ENCODE measurements at regions not wholly inside any gene's neighbourhood (a gene's known extent, or its start where the extent isn't known, plus 50 kb on each side); places are given as distances from the start of the nearest gene placed in this dataset.
A peak's percentile ranks its signal among the peaks of the same experiment; 100 is the strongest.

GRCh38 chr4:123585111-123585510 is 188.5 kb downstream of the SPRY1 start:
- 83% methylated on average over 2 of the region's 2 CpGs for WGBS (ENCODE audit: low lambda C conversion rate)
- Histone ChIP-seq H3K4me2 (no peak overlapping the region), H3F3A (replicated peaks; ENCODE audit: insufficient read depth) (no peaks in the 10 kb centered on the region), H4K20me1 (ENCODE audit: insufficient read depth) (no peaks in the 10 kb centered on the region), H3K9ac (no peak overlapping the region), H3K36me3 (replicated peaks in 1 of 2; ENCODE audit: control insufficient read depth in 1 of 2, insufficient read depth in 2 of 2, low read length in 1 of 2) (no peaks in the 10 kb centered on the region), H3K9me3 (no peaks in the 10 kb centered on the region), H3K9me2 (no peaks in the 10 kb centered on the region), H3K79me2 (ENCODE audit: insufficient read depth) (no peaks in the 10 kb centered on the region), H3K4me1 (ENCODE audit: control insufficient read depth in 1 of 2, insufficient read depth in 2 of 2, low read depth in 1 of 2, low read length in 1 of 2) (peaks cover 6 to 7% of the 10 kb centered on the region in 2 experiments; a peak in 2 of 4 replicates), H3K27me3 (ENCODE audit: insufficient read depth) (no peaks in the 10 kb centered on the region), H3K4me3 (ENCODE audit: low read depth in 2 of 2, low read length in 1 of 2) (no peak overlapping the region), H2AFZ (ENCODE audit: low read depth) (no peak overlapping the region), H3K27ac (ENCODE audit: low read depth in 2 of 2, low read length in 1 of 2) (no peak overlapping the region)
- ChIA-PET CTCF (no interaction called here), POLR2A (no interaction called here)
- no peak for DNase-seq
- TF ChIP-seq RFX5 (IDR thresholded peaks at IDR 0.05; ENCODE audit: low read length) (no peak), RAD21 (IDR thresholded peaks at IDR 0.05; ENCODE audit: low read length) (no peak), GABPA (IDR thresholded peaks at IDR 0.05; ENCODE audit: low read depth) (no peak), MXI1 (IDR thresholded peaks at IDR 0.05; ENCODE audit: low read depth, low read length) (no peak), TCF12 (IDR thresholded peaks at IDR 0.05) (no peak), CTCF (IDR thresholded peaks at IDR 0.05) (no peak)
- TF ChIP-seq, protein P1, sequence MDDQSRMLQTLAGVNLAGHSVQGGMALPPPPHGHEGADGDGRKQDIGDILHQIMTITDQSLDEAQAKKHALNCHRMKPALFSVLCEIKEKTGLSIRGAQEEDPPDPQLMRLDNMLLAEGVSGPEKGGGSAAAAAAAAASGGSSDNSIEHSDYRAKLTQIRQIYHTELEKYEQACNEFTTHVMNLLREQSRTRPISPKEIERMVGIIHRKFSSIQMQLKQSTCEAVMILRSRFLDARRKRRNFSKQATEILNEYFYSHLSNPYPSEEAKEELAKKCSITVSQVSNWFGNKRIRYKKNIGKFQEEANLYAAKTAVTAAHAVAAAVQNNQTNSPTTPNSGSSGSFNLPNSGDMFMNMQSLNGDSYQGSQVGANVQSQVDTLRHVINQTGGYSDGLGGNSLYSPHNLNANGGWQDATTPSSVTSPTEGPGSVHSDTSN (IDR thresholded peaks at IDR 0.05), result no peak

- ChIA-PET CTCF (no interaction called here), POLR2A (no interaction called here)
- WGBS (ENCODE audit: low lambda C conversion rate), result 20% methylated on average over 8 of the region's 8 CpGs
- H3K4me3 ChIP-seq (ENCODE audit: low read depth in 2 of 2, low read length in 1 of 2), result no peak overlapping the region
- no peaks in the 10 kb centered on the region for H4K20me1 ChIP-seq (ENCODE audit: insufficient read depth)
- no peaks in the 10 kb centered on the region for H3K79me2 ChIP-seq (ENCODE audit: insufficient read depth)
- H3K9ac ChIP-seq, result no peak overlapping the region
- H3K36me3 ChIP-seq (replicated peaks in 1 of 2; ENCODE audit: control insufficient read depth in 1 of 2, insufficient read depth in 2 of 2, low read length in 1 of 2), result no peaks in the 10 kb centered on the region
- H3K9me2 ChIP-seq, result no peaks in the 10 kb centered on the region
- peak overlapping the region in 1 of 2 experiments; percentile 60; a peak in 3 of 4 replicates for H3K27ac ChIP-seq (ENCODE audit: low read depth in 2 of 2, low read length in 1 of 2)
- H3K4me1 ChIP-seq (ENCODE audit: control insufficient read depth in 1 of 2, insufficient read depth in 2 of 2, low read depth in 1 of 2, low read length in 1 of 2), result peaks cover 6 to 7% of the 10 kb centered on the region in 2 experiments; a peak in 2 of 4 replicates
- H2AFZ ChIP-seq (ENCODE audit: low read depth), result peak overlapping the region; percentile 48; the same call in 1 of the 2 replicates
- no peaks in the 10 kb centered on the region for H3K9me3 ChIP-seq
- H3K4me2 ChIP-seq, result peak overlapping the region; percentile 42
- H3K27me3 ChIP-seq (ENCODE audit: insufficient read depth), result no peaks in the 10 kb centered on the region
- peak; percentile 52 for DNase-seq
- H3F3A ChIP-seq (replicated peaks; ENCODE audit: insufficient read depth), result no peaks in the 10 kb centered on the region
- TF ChIP-seq, protein P2, sequence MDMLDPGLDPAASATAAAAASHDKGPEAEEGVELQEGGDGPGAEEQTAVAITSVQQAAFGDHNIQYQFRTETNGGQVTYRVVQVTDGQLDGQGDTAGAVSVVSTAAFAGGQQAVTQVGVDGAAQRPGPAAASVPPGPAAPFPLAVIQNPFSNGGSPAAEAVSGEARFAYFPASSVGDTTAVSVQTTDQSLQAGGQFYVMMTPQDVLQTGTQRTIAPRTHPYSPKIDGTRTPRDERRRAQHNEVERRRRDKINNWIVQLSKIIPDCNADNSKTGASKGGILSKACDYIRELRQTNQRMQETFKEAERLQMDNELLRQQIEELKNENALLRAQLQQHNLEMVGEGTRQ (IDR thresholded peaks at IDR 0.05; ENCODE audit: borderline replicate concordance, low read depth, low read length), result no peak
- TF ChIP-seq, protein P3, sequence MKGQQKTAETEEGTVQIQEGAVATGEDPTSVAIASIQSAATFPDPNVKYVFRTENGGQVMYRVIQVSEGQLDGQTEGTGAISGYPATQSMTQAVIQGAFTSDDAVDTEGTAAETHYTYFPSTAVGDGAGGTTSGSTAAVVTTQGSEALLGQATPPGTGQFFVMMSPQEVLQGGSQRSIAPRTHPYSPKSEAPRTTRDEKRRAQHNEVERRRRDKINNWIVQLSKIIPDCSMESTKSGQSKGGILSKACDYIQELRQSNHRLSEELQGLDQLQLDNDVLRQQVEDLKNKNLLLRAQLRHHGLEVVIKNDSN (IDR thresholded peaks at IDR 0.05; ENCODE audit: borderline replicate concordance, low read depth), result no peak
- no peak for TF ChIP-seq FOXM1 (IDR thresholded peaks at IDR 0.05; ENCODE audit: low read depth)
- TF ChIP-seq RXRA (IDR thresholded peaks at IDR 0.05; ENCODE audit: borderline replicate concordance, low read depth), result no peak
- no peak for TF ChIP-seq ELF1 (IDR thresholded peaks at IDR 0.05)
- TF ChIP-seq FOSL2 (IDR thresholded peaks at IDR 0.05; ENCODE audit: borderline replicate concordance, low read depth), result 0 out of 2 replicates have a peak, but pooled peaks have one; percentile 15
- TF ChIP-seq GABPA (IDR thresholded peaks at IDR 0.05; ENCODE audit: low read depth), result no peak
- TF ChIP-seq JUND (IDR thresholded peaks at IDR 0.05), result peak; percentile 9; the same call in 1 of the 2 replicates
- TF ChIP-seq RFX5 (IDR thresholded peaks at IDR 0.05; ENCODE audit: low read length), result no peak
- TF ChIP-seq NFIC (IDR thresholded peaks at IDR 0.05; ENCODE audit: borderline replicate concordance), result no peak
- TF ChIP-seq CTCF (IDR thresholded peaks at IDR 0.05), result no peak
- TF ChIP-seq IRF3 (IDR thresholded peaks at IDR 0.05; ENCODE audit: low read depth, low read length), result no peak
- TF ChIP-seq MXI1 (IDR thresholded peaks at IDR 0.05; ENCODE audit: low read depth, low read length), result no peak
- TF ChIP-seq GATA2 (CRISPR knock-in tag; IDR thresholded peaks at IDR 0.05), result peak; percentile 56; the same call in 1 of the 2 replicates
- peak; percentile 43; the same call in 1 of the 2 replicates for TF ChIP-seq FOXJ3 (CRISPR knock-in tag; IDR thresholded peaks at IDR 0.05)
- no peak for TF ChIP-seq YY1 (IDR thresholded peaks at IDR 0.05; ENCODE audit: low read depth)
- no peak for TF ChIP-seq EZH2phosphoT487 (IDR thresholded peaks at IDR 0.05; ENCODE audit: borderline replicate concordance, low read depth)
Observed at GRCh38 chr4:123587983-123588494, 191.4 kb downstream of the SPRY1 start.

Measured in SK-N-SH (cell line).